ENCODE measurements at regions not wholly inside any gene's neighbourhood (a gene's known extent, or its start where the extent isn't known, plus 50 kb on each side); places are given as distances from the start of the nearest gene placed in this dataset.

GRCh38 chr18:34492652-34493051 lies 217.4 kb upstream of the DTNA start:
- Mint-ChIP-seq H3K4me3 (peak overlapping the region; percentile 77), H3K4me1 (peaks cover 52% of the 10 kb centered on the region), H3K27me3 (ENCODE audit: insufficient read depth, low read depth, poor library complexity) (peaks cover 6% of the 10 kb centered on the region), H3K9me3 (no peaks in the 10 kb centered on the region), H3K36me3 (ENCODE audit: low read depth) (no peaks in the 10 kb centered on the region; the same call in 2 of the 3 replicates), H3K27ac (peak overlapping the region; percentile 45; the same call in 1 of the 2 replicates)
- Histone ChIP-seq H2AFZ (no peak overlapping the region), H3K4me2 (peak overlapping the region; percentile 72), H3K27ac (ENCODE audit: low read depth) (no peak overlapping the region), H3K27me3 (ENCODE audit: insufficient read depth) (no peaks in the 10 kb centered on the region; the same call in 1 of the 2 replicates), H4K20me1 (replicated peaks; ENCODE audit: insufficient read depth) (no peaks in the 10 kb centered on the region), H3K4me1 (ENCODE audit: insufficient read depth) (peaks cover 55% of the 10 kb centered on the region), H3F3A (replicated peaks; ENCODE audit: low read depth) (no peaks in the 10 kb centered on the region), H3K36me3 (ENCODE audit: insufficient read depth) (no peaks in the 10 kb centered on the region), H3K4me3 (peak overlapping the region; percentile 61), H3K9me2 (ENCODE audit: insufficient read depth) (no peaks in the 10 kb centered on the region), H3K79me2 (replicated peaks; ENCODE audit: insufficient read depth) (peaks cover 26% of the 10 kb centered on the region)
- DNase-seq (ENCODE audit: low spot score), result peak; percentile 60
- no peak for TF ChIP-seq ZNF462 (CRISPR knock-in tag; IDR thresholded peaks at IDR 0.05)
- no peak for TF ChIP-seq ZNF114 (CRISPR knock-in tag; IDR thresholded peaks at IDR 0.05)
- no peak for TF ChIP-seq EZH2 (IDR thresholded peaks at IDR 0.05; ENCODE audit: low read depth, unreplicated experiment)
- TF ChIP-seq POLR2AphosphoS5 (IDR thresholded peaks at IDR 0.05; ENCODE audit: low read depth), result no peak
- TF ChIP-seq EZH2phosphoT487 (IDR thresholded peaks at IDR 0.05; ENCODE audit: unreplicated experiment), result no peak
- TF ChIP-seq STAT1 (IDR thresholded peaks at IDR 0.05; ENCODE audit: unreplicated experiment), result no peak
- TF ChIP-seq ETS1 (IDR thresholded peaks at IDR 0.05), result no peak
- no peak for TF ChIP-seq CREB1 (CRISPR knock-in tag; IDR thresholded peaks at IDR 0.05; ENCODE audit: low read depth)
- no peak for ATAC-seq

Data from GM23338 (cell line).